ENCODE measurements at regions not wholly inside any gene's neighbourhood (a gene's known extent, or its start where the extent isn't known, plus 50 kb on each side); places are given as distances from the start of the nearest gene placed in this dataset.

DNA sequence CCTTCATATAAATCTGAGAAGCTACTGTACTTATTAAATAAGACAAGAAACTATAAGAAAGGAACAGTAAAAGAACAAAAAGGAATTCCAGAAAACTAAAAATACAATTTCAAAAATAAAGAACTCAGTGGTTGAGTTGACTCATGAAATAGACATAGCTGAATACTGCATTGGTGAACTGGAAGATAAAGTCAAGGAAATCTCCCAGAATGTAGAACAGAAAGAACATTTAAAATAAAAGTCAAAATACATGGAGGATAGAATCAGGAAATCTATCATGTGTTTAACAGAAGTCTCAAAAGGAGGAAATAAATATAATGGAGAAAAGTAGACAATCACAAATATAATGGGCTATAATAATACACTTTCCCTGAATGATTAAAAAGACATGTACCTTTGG, 136.4 kb upstream of the PMFBP1 start:
- DNase-seq = no peak

DNA sequence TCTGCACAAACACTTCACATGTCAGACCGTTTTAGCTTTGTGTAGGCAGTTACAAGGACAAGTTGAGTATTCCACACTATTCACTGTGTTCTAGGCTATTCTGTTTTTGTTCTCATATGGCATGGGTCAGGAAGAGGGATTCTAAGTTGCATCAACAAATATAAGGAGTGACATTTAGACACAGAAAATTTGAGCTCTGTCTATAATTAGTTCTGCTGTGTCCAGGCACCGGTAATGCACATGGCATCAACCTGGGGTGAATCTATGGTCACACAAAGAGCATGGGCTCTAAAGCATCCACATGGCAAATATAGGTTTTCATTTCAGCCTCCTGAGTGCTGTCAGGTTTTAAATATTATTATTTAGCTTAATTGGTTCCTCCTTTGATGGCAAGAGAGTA, 130.4 kb upstream of the PMFBP1 start:
- DNase-seq = no peak

DNA sequence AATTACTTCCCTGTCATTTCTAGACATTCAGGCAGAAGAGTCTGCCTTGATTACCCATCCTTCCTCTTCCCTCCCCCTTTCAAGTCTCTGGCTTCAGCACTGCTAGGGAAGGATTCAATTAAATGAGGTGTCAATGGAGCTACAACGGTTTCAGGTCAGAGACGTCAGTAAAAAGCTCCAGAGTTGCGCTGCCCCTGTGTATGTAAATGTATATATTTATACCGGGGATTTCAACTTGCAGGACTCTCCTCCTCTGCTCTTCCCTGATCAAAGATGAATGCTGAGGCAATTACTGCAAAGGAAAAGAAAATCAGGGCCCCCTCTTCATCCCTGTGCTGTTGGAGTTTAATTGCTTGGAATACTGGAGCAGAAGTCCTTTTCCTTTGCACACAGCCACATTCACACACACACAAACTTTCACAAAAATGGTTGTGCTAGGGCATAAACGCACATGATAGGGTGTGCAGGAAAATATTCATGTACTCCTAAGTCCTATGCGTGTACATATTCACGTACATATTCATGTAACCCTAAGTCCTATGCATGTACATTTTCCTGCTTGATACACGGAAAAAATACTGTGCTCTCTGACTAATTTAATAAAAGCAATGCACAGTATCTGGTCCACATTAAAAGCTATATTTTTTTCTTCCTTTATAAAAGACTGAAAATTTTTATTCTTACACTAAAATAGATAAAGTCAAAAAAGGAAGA, 129.7 kb upstream of the PMFBP1 start:
- DNase-seq = no peak

DNA sequence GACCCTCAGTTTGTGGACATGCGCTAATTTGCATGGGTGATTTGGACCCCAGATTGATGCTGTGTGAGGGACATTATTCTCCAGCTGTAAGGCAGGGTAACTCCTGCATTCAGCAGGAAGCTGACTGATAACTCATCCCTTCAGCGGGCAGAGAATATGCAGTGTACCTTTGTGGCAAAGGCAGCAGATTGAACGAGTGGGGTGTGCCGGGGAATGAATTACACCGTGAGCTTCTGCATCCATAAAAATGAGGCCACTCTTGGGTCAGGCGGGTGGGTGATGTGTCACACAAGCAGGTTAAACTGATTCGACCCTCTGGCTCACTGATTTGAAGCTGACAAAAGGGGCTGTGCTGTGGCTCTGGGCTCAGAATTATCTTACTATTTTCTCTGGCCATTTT, 128.9 kb upstream of the PMFBP1 start:
- peak; percentile 54 for DNase-seq

DNA sequence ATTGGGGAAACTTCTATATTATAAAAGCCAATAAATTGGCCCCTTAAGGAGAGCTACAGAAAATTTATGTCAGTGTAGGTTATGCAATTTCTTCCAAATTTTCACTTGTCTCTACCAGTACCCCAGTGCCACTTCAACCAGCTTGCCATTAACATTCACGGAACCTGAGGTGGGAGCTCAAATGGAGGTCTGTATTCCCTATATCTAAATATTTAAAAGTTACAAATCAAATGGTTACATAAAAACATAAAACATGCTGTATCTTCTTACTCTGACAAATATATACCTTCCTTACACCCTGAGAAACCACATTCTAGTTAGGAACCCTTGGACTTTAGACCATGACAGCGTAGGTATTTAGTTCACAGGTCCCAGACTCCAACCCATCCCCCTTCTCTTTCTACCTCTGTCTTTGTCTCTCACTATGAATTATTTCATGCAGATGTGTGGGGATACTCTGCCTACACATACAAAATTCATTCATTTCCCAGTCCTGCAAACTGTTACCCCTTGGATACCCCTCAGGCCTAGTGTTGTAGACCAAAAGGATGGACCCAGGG, 127.8 kb upstream of the PMFBP1 start:
- no peak for DNase-seq

DNA sequence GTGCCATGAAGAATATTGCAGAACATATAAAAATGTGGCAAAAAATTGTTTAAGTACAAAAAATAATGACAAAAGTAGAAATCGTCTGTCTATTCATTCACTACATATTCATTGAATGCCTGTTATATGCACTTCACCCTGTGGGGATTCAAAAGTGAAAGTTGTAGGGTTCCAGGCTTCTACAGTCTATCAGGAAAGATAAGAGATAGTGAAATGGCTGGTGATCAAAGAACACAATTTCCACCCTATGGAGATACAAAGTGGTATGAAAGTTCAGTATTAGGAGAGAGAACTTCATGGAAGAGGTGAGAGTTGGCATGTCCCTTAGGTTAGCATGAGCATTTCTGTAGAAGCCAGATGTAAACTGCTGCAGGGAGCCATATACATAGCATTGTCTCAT, 127.0 kb upstream of the PMFBP1 start:
- no peak for DNase-seq

DNA sequence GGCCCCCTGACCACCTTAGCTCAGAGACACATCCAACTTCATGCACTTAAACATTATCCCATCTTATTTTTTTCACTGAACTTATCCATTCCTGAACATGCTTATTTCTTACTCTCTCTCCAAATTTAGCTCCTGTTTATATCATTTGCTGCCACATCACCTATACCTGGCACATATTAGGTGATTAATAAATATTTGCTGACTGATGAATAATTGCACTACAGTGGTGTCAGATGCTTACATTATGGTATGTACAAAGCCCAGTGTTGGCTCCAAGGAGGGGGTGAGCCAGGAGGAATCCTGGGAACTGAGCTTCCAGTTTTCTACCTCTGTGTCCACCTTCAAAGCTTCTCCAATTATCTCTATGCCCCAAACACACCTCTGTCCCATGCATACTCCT, 124.0 kb upstream of the PMFBP1 start:
- DNase-seq = no peak

DNA sequence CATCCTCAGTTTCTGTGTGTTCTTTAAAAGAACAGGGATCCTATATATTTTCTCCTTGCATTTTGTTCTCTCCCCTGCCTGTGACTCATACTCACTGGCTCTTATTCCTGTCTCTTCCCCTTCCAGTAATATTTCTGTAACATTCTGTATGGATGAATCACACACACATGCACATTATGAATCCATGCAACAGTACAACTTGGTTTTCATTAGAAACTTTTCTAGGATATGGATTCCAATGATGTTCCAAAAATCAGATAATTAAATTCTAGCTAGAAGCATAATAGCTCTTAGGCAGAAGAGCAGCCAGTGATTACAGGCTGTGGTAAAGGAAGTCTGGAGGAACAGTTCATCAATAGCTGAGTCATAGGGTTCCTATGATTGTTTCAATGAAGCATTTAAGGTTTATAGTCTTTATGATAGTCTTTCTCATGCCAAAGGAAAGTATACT, 119.6 kb upstream of the PMFBP1 start:
- no peak for DNase-seq

DNA sequence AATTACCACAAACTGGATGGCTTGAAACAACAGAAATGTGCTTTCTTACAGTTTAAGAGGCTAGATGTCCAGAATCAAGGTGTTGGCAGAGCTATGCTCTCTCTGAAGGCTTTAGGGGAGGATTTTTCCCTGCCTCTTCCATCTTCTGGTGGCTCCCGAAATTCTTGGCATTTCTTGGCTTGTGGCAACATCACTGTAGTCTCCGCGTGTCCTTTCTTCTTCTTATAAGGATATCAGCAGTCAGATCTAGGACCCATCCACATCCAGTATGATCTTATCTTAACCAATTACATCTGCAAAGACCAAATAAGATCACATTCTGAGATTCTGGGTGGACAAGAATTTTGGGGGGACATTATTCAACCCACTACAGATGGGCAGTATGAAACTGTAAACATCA, 119.2 kb upstream of the PMFBP1 start:
- no peak for DNase-seq

DNA sequence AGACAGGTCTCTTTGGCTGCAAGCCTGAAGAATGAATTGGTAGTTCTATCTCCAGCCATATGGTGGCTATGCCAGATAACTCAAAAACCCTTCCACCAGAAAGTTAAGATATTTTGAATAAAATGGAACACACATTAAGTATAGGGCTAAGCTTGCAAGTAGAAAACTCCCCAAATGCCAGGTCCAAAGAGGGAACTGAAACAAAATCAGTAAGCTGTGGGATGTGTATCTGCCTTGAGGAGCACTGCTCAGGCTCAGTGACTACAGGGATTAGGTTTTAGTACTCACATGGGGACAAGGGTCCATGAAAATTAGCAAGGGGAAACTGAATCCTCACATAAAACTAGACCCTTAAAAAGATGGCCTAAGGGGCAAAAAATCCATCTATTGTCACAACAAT, 115.7 kb upstream of the PMFBP1 start:
- no peak for DNase-seq

DNA sequence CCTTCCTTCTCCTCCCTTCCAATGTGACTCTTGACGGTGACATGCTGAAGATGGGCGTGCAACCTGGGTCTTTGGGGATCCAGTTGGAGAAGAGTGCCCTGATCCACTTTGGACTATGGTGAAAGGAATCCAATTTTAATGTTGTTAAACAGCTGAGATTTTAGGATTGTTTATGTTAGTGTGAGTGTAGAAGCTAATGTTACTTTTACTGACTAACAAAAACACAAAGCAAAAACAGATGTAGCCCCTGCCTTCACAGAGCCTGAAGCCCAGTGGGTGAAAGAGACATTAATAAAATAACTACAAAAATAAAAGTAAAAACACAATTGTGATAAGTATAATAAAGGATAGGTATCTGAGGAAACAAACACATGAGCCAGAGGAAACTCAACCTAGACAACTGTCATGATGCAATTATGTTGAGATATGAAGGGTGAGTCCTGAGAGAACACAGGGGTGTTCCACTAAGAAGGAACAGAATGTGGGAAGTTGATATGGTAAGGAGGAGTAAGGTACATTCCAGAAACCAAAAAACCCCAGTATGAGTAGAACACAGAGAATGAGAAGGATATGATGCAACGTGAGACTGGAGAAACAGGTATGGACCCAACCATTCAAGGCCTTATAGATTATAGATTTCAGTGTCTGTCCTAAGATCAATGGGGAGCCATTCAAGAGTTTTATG, 115.1 kb upstream of the PMFBP1 start:
- no peak for DNase-seq

DNA sequence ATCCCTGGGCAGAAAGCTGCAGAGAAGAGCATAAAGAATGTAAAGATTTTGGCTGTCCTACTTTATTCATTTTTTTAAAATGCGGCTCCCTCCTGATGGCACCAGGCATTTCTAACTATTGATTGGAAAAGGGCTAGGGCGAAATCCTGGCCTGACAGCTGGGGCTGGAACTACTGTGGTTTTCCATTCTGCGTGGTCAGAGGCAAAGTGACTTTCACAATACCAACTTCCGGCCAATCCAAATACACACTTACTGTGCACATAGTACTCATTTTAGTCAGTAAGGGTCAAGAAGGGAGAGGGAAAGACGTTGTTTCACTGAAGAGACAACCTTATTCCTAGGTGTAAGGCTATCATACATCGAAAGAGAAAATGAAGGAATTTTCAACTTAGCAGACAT, 113.8 kb upstream of the PMFBP1 start:
- DNase-seq = no peak

DNA sequence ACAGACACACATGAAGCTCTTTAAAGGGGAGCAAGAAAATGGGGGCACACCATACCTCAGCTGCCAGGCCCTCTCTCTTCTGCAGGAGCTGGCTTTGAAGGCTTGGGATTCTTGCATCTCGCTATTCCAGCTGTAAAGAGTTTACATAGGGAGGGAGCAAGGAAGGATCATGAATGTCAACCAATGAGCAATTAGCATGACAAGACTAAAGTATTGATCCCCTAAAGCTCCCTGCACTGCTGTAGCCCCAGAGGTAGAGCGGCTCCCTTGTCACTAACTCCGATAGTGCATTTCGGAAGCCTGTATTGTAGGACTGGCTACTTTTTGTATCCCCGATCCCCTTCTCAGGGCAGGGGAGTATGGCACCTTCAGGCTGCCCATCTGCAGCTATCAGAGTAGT, 113.4 kb upstream of the PMFBP1 start:
- no peak for DNase-seq

DNA sequence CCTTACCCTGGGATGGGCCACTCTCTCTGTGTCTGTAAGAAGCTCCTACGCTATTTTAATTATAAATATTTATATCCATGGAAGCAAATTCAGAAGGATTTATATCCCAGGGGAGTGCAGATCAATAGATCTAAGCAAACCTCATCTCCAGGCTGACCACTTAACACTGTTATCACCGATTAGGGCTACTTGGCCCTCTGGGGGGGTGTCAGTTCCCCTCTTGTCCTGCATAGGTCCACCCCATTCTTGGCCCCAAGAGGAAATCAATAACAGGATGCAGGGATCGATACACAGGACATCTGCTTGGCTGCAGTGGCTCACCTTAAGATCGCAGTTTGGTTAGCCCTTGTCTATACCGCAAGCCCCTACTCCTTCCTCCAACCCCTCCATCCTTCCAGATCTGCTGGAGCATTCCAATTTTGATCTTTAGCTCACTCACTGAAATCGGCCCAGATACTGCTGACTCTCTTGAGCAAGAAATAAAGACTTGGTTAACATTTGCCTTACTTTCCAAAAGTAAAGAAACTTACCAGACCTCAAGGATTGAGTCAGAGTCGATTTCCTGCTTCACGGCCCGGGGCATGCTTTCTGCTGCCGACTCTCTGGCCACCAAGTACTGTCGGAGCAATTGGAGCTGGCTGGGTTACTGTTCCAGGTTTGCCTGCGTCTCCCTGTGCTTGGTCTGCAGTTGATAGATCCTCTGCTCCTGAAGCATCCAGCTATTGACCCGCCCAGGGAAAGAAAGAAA, 112.3 kb upstream of the PMFBP1 start:
- DNase-seq = no peak

DNA sequence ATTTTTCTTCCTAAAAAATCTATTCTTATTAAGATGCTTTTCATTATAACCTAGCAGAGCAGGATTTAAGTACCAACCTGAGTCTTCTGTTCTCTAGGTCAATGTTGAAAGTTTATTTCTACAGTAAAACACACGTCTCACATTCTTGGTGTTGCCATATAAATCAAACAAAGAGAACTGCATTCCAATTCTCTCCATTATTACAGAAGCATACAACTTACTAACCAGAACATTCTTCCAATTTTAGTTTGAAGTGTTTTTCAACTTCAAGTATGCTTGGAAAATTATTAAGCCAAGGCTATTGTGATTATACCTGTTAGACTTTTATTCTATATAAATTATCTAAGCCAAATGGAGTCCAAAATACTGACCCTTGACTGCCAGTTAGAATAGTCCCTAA, 110.4 kb upstream of the PMFBP1 start:
- no peak for DNase-seq

DNA sequence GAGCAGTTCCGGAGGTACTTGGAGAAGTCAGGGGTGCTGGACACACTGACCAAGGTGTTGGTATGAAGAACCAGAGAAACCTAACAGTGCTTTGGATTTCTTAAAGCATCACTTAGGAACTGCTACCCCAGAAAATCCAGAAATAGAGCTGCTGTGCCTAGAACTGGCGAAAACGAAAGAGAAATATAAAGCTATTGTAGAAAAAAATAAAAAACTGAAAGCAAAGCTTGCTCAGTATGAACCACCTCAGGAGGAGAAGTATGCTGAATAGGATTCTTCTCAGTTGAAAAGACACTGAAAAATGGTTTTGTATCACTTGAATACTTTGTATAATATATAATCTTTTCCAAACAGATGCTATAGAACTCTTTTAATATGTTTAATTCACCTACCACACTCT, 106.3 kb upstream of the PMFBP1 start:
- no peak for DNase-seq

DNA sequence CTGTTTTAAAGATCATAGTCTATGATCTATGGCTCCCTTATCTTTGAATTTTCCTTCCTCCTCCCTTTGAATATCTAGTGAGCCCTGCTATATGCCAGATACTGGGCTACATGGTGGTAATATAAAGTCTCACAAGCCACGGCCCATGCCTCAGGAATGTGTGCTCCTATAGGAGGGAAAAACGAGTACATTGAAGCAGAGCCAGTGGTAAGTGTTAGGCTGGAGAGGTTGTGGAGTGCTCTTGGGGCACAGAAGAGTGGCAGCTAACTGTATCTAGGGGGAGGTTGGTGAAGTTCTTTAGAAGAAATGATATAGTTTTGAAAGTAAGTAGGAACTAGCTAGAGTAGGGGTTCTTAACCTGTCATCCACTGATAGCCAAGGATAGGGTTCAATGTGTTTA, 105.8 kb upstream of the PMFBP1 start:
- no peak for DNase-seq

DNA sequence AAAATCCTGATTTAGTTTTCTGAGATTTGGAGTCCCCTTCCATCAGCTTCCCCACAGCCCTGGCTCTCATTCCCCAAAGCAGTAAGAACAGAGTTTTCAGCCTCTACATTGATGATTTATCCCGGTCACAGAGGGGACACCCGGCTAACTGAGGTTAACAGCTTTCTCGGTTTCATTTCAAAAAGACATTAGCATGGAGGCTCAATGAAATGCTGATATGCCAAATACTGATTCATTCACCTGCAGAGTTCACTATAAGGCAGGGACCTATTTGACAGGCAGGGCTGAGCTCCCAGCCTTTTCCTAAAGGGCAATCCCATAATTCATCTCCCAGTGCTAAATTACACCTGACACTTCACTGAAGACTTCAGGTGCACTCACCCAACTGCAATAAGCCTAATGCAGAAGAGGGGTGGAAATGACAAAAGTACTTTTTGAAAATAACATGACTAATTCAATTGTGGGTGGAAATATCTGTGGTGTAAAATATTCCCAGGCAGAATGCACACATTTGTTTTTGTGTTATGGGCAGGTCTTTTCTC, 99.8 kb upstream of the PMFBP1 start:
- DNase-seq = no peak

DNA sequence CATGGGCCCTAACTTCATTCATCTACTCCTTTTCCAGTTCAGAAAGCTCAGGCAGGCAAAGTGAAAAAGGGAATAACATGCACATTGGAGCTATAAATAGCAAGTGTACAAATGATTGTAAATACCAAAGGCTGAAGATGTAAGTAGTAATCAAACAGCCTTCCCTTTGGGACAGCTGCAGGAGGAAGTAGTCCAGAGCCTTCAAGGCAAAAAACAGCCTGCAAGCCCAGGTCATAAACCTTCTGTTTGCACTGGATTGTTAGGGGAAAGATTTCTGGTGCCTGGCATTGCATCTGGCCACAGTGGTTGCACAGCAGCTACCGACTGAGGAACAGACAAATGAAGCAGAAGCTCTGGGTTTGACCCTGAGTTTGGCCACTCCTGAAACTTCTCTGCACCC, 98.6 kb upstream of the PMFBP1 start:
- DNase-seq = no peak

DNA sequence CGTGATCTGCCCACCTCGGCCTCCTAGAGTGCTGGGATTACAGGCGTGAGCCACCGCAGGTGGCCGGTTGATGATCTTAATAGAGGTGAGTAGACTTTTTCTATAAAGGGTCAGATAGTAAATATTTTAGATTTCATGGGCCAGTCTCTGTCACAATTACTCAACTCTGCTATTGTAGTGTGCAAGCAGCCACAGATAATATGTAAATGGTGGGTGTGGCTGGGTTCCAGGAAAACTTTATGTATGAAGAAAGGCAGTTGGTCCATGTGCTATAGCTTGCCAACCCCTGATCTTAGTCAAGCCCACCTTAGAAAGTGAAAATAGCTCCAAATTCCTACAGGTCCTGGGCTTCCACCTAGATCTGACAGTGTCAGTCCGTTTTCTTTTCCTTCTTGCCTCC, 94.9 kb upstream of the PMFBP1 start:
- no peak for DNase-seq

DNA sequence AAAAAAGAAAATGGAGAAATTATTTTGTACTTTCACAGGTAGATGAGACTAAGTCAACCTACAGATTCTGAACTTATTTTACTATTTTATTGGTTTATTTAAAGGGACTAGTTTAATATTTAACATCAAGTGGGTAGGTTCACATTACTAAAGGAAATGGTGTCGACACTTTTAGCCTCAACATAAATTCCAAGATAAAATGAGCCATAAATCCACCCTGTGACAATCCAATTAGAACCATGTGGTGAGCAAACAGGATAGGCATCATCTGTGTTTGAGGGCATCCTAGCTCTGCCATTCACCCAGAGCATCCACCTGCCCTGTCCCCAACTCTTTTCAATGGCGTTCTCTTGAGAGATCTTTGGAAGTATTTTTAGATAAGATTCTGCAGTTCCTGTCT, 92.8 kb upstream of the PMFBP1 start:
- DNase-seq = no peak

DNA sequence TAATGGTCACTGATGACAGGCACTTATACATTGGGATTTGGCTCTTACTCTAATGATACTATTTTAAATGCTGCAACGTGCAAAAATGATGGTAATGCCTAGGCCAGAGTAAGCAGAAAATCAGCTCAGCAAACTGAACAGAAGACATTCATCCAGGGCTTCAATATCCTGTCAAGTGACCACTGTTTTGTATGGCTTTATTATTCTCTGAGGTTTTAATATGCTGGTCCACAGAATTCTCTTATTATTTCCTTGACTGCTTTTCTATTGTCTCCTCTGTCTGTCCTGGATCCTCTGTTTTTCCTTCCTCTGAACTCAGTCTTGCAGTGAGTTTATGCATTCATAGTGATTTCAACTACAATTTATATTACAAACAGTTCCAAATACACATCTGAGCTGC, 90.8 kb upstream of the PMFBP1 start:
- no peak for DNase-seq

DNA sequence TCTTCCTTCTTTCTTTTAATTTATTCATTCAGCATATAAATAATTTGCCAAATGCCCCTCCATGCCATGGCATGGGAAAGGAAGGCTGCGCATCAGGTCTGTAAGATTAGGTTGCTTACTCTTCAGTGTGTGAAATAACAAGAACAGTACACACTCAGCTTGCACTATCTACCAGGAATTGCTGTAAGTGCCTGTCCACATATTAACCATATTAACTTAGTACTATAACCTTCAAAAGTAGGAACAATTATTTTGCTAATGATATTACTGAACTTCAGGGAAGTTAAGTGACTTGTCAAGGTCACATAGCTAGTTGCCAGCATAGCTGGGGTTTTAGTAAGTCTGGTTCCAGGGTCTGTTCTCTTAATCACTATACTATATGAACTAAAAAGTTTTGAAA, 89.2 kb upstream of the PMFBP1 start:
- DNase-seq = no peak

Measured in NCI-H1105 treated with DMSO at 0.1 percent for 48 hours (cell line).